ENCODE measurements at regions not wholly inside any gene's neighbourhood (a gene's known extent, or its start where the extent isn't known, plus 50 kb on each side); places are given as distances from the start of the nearest gene placed in this dataset.

GRCh38 chr9:90268613-90269012 lies 374.0 kb downstream of the DIRAS2 start:
- H4K20me1 ChIP-seq (ENCODE audit: insufficient read depth): no peaks in the 10 kb centered on the region
- H3K4me3 ChIP-seq (replicated peaks in 1 of 2; ENCODE audit: low read depth in 1 of 2, low read length in 2 of 2): no peak overlapping the region
- H3K27ac ChIP-seq (ENCODE audit: low read depth, low read length): no peak overlapping the region
- peaks cover 40% of the 10 kb centered on the region; the same call in 1 of the 2 replicates for H3K27me3 ChIP-seq (ENCODE audit: insufficient read depth, low read length)
- ChIA-PET CTCF (no interaction called here), RAD21 (ENCODE audit: low non-redundant PET in 1 of 2, low total read pairs in 2 of 2, uncharacterized antibody in 2 of 2, unreplicated experiment in 2 of 2) (no interaction called here), POLR2A (no interaction called here)
- BruUV-seq (replicated peaks): no TSS peak
- TF ChIP-seq CEBPB (IDR thresholded peaks at IDR 0.05; ENCODE audit: low read depth) (no peak), RAD21 (IDR thresholded peaks at IDR 0.05; ENCODE audit: low read depth) (no peak), POLR2A (IDR thresholded peaks at IDR 0.05; ENCODE audit: borderline replicate concordance, extremely low read depth, insufficient read depth, insufficient read length) (no peak), ATF3 (IDR thresholded peaks at IDR 0.05) (no peak), YY1 (IDR thresholded peaks at IDR 0.05; ENCODE audit: extremely low read depth, insufficient replicate concordance, low read depth, low read length) (no peak), FOSL1 (IDR thresholded peaks at IDR 0.05; ENCODE audit: low read depth) (no peak)
- H3K36me3 ChIP-seq (ENCODE audit: control insufficient read depth in 1 of 2, insufficient read depth in 2 of 2, low read length in 2 of 2): no peaks in the 10 kb centered on the region
- no peak overlapping the region for H3K4me2 ChIP-seq (ENCODE audit: low read length)
- no peaks in the 10 kb centered on the region for H3K9me2 ChIP-seq (ENCODE audit: insufficient read depth)
- intact Hi-C loops (cut with micrococcal nuclease): no loop called here
- ATAC-seq (no peak), DNase-seq (ENCODE audit: low read depth, low spot score) (no peak)
- no peaks in the 10 kb centered on the region for H3K4me1 ChIP-seq (ENCODE audit: control insufficient read depth in 1 of 2, insufficient read depth in 2 of 2, low read length in 2 of 2)
- no peak overlapping the region for H3K9ac ChIP-seq (ENCODE audit: low read length)
- no peaks in the 10 kb centered on the region for H3K9me3 ChIP-seq (ENCODE audit: control insufficient read depth in 1 of 2, insufficient read depth in 1 of 2, low read depth in 1 of 2, low read length in 2 of 2)
- no peaks in the 10 kb centered on the region for H3K79me2 ChIP-seq (ENCODE audit: insufficient read depth, low read length)
- no peak overlapping the region for H2AFZ ChIP-seq (ENCODE audit: low read depth, low read length, poor library complexity, severe bottlenecking)

DNA sequence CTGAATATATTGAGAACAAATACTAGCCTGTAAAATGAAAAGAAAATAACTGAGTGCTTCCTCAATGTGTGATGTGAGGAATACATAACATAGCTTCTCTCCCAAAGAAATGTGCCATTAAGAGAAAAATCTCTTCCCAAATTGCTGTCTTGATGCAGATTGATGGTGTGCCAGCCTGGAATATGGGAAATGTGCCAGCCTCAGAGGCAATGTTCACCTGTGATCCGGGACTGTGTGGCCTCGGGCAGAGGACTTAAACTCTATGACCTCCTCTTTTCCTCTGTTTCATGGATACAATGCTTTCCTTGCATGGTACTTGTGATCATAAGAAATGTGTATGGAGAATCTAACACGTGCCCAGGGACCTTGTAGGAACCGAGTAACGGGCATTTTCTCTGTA lies 370.9 kb downstream of the DIRAS2 start:
- POLR2A ChIA-PET: no interaction called here
- TF ChIP-seq SRF (IDR thresholded peaks at IDR 0.05; ENCODE audit: low read depth) (no peak), SIN3A (IDR thresholded peaks at IDR 0.05; ENCODE audit: low read depth) (no peak), YY1 (IDR thresholded peaks at IDR 0.05; ENCODE audit: extremely low read depth, insufficient replicate concordance, low read depth, low read length) (no peak), JUND (IDR thresholded peaks at IDR 0.05) (no peak), RAD21 (IDR thresholded peaks at IDR 0.05; ENCODE audit: low read depth) (no peak), EGR1 (IDR thresholded peaks at IDR 0.05; ENCODE audit: low read depth) (no peak), CTCF (IDR thresholded peaks at IDR 0.05 in 2 of 3, conservative IDR thresholded peaks at IDR 0.05 in 1 of 3; ENCODE audit: borderline replicate concordance in 1 of 3, insufficient read depth in 1 of 3, low read depth in 2 of 3, low read length in 2 of 3) (no peak), CBX3 (IDR thresholded peaks at IDR 0.05; ENCODE audit: low read depth) (no peak), POLR2AphosphoS5 (IDR thresholded peaks at IDR 0.05; ENCODE audit: low read depth, low read length) (no peak), FOSL1 (IDR thresholded peaks at IDR 0.05; ENCODE audit: low read depth) (no peak), ZFX (IDR thresholded peaks at IDR 0.05) (no peak), TCF7L2 (IDR thresholded peaks at IDR 0.05; ENCODE audit: borderline replicate concordance, extremely low read depth, insufficient read depth, insufficient read length) (no peak)
- TF ChIP-seq, protein P1, sequence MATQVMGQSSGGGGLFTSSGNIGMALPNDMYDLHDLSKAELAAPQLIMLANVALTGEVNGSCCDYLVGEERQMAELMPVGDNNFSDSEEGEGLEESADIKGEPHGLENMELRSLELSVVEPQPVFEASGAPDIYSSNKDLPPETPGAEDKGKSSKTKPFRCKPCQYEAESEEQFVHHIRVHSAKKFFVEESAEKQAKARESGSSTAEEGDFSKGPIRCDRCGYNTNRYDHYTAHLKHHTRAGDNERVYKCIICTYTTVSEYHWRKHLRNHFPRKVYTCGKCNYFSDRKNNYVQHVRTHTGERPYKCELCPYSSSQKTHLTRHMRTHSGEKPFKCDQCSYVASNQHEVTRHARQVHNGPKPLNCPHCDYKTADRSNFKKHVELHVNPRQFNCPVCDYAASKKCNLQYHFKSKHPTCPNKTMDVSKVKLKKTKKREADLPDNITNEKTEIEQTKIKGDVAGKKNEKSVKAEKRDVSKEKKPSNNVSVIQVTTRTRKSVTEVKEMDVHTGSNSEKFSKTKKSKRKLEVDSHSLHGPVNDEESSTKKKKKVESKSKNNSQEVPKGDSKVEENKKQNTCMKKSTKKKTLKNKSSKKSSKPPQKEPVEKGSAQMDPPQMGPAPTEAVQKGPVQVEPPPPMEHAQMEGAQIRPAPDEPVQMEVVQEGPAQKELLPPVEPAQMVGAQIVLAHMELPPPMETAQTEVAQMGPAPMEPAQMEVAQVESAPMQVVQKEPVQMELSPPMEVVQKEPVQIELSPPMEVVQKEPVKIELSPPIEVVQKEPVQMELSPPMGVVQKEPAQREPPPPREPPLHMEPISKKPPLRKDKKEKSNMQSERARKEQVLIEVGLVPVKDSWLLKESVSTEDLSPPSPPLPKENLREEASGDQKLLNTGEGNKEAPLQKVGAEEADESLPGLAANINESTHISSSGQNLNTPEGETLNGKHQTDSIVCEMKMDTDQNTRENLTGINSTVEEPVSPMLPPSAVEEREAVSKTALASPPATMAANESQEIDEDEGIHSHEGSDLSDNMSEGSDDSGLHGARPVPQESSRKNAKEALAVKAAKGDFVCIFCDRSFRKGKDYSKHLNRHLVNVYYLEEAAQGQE (IDR thresholded peaks at IDR 0.05; ENCODE audit: low read depth): no peak
- TF ChIP-seq, protein P2, sequence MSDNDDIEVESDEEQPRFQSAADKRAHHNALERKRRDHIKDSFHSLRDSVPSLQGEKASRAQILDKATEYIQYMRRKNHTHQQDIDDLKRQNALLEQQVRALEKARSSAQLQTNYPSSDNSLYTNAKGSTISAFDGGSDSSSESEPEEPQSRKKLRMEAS (IDR thresholded peaks at IDR 0.05): no peak

More for the DNA sequence above, 370.9 kb downstream of the DIRAS2 start:
- no peaks in the 10 kb centered on the region for H3K36me3 ChIP-seq (ENCODE audit: control insufficient read depth in 1 of 2, insufficient read depth in 2 of 2, low read length in 2 of 2)
- H4K20me1 ChIP-seq (ENCODE audit: insufficient read depth): no peaks in the 10 kb centered on the region
- no peaks in the 10 kb centered on the region for H3K9me2 ChIP-seq (ENCODE audit: insufficient read depth)
- H3K9me3 ChIP-seq (ENCODE audit: control insufficient read depth in 1 of 2, insufficient read depth in 1 of 2, low read depth in 1 of 2, low read length in 2 of 2): no peaks in the 10 kb centered on the region
- no peak overlapping the region for H3K4me2 ChIP-seq (ENCODE audit: low read length)
- no peaks in the 10 kb centered on the region for H3K79me2 ChIP-seq (ENCODE audit: insufficient read depth, low read length)
- no peak for DNase-seq (ENCODE audit: low read depth, low spot score)
- H3K9ac ChIP-seq (ENCODE audit: low read length): no peak overlapping the region
- peaks cover 36% of the 10 kb centered on the region; the same call in 1 of the 2 replicates for H3K27me3 ChIP-seq (ENCODE audit: insufficient read depth, low read length)
- H2AFZ ChIP-seq (ENCODE audit: low read depth, low read length, poor library complexity, severe bottlenecking): no peak overlapping the region
- ATAC-seq: no peak
- H3K27ac ChIP-seq (ENCODE audit: low read depth, low read length): no peak overlapping the region
- RAD21 ChIA-PET (ENCODE audit: low non-redundant PET in 1 of 2, low total read pairs in 2 of 2, uncharacterized antibody in 2 of 2, unreplicated experiment in 2 of 2): no interaction called here
- intact Hi-C loops (cut with micrococcal nuclease): no loop called here
- H3K4me3 ChIP-seq (replicated peaks in 1 of 2; ENCODE audit: low read depth in 1 of 2, low read length in 2 of 2): no peak overlapping the region
- no peaks in the 10 kb centered on the region for H3K4me1 ChIP-seq (ENCODE audit: control insufficient read depth in 1 of 2, insufficient read depth in 2 of 2, low read length in 2 of 2)
- BruUV-seq (replicated peaks): no TSS peak
- CTCF ChIA-PET: no interaction called here
